ENCODE measurements at regions not wholly inside any gene's neighbourhood (a gene's known extent, or its start where the extent isn't known, plus 50 kb on each side); places are given as distances from the start of the nearest gene placed in this dataset.

- intact Hi-C loops (cut with DNase I; ENCODE audit: low total_unique reads) = no loop called here
Measured at GRCh38 chr17:73710095-73710592, 65.9 kb upstream of the SDK2 start.

GRCh38 chr17:73711184-73711583 lies 66.9 kb upstream of the SDK2 start:
- H3K4me3 ChIP-seq (ENCODE audit: low read depth, poor library complexity, severe bottlenecking) = no peak overlapping the region
- TF ChIP-seq CTCF (IDR thresholded peaks at IDR 0.05) = no peak
- no peak for TF ChIP-seq POLR2A (IDR thresholded peaks at IDR 0.05)
- WGBS, 2 donors = 68 to 78% methylated on average over 5 of the region's 5 CpGs
- DNase-seq (ENCODE audit: low spot score in 2 of 2) = no peak
- intact Hi-C loops (cut with DNase I; ENCODE audit: low total_unique reads) = no loop called here

More at GRCh38 chr17:73710095-73710592, 65.9 kb upstream of the SDK2 start:
- peak in 1 of 2 donors; percentile 43 for DNase-seq (ENCODE audit: low spot score in 2 of 2)
- no peak overlapping the region for H3K4me3 ChIP-seq (ENCODE audit: low read depth, poor library complexity, severe bottlenecking)
- WGBS, 2 donors = 16 to 18% methylated on average over 15 of the region's 15 CpGs
- TF ChIP-seq POLR2A (IDR thresholded peaks at IDR 0.05) (no peak), CTCF (IDR thresholded peaks at IDR 0.05) (peak in 1 of 3 donors; percentile 35)

- no peak for TF ChIP-seq CTCF (IDR thresholded peaks at IDR 0.05)
- no peak for TF ChIP-seq POLR2A (IDR thresholded peaks at IDR 0.05)
- intact Hi-C loops (cut with DNase I; ENCODE audit: low total_unique reads) = no loop called here
- no peak overlapping the region for H3K4me3 ChIP-seq (ENCODE audit: low read depth, poor library complexity, severe bottlenecking)
- DNase-seq (ENCODE audit: low spot score in 2 of 2) = no peak
- WGBS, 2 donors = 75 to 77% methylated on average over 8 of the region's 8 CpGs
Measured at GRCh38 chr17:73711916-73712315, 67.7 kb upstream of the SDK2 start.

GRCh38 chr17:73713136-73713535 lies 68.9 kb upstream of the SDK2 start:
- WGBS, 2 donors = 33 to 45% methylated on average over 9 of the region's 9 CpGs
- no peak overlapping the region for H3K4me3 ChIP-seq (ENCODE audit: low read depth, poor library complexity, severe bottlenecking)
- DNase-seq (ENCODE audit: low spot score in 2 of 2) = no peak
- intact Hi-C loops (cut with DNase I; ENCODE audit: low total_unique reads) = no loop called here
- TF ChIP-seq CTCF (IDR thresholded peaks at IDR 0.05) (no peak), POLR2A (IDR thresholded peaks at IDR 0.05) (no peak)

GRCh38 chr17:73715769-73716168 lies 71.5 kb upstream of the SDK2 start:
- TF ChIP-seq CTCF (IDR thresholded peaks at IDR 0.05) = no peak
- no peak for TF ChIP-seq POLR2A (IDR thresholded peaks at IDR 0.05)
- DNase-seq (ENCODE audit: low spot score in 2 of 2) = no peak
- H3K4me3 ChIP-seq (ENCODE audit: low read depth, poor library complexity, severe bottlenecking) = no peak overlapping the region
- intact Hi-C loops (cut with DNase I; ENCODE audit: low total_unique reads) = no loop called here
- WGBS, 2 donors = 65 to 66% methylated on average over 10 of the region's 10 CpGs

- DNase-seq (ENCODE audit: low spot score in 2 of 2) = no peak
- TF ChIP-seq POLR2A (IDR thresholded peaks at IDR 0.05) = no peak
- TF ChIP-seq CTCF (IDR thresholded peaks at IDR 0.05) = no peak
- no peak overlapping the region for H3K4me3 ChIP-seq (ENCODE audit: low read depth, poor library complexity, severe bottlenecking)
- 79 to 83% methylated on average over 5 of the region's 5 CpGs for WGBS, 2 donors
- intact Hi-C loops (cut with DNase I; ENCODE audit: low total_unique reads) = no loop called here
Measured at GRCh38 chr17:73717690-73718089, 73.4 kb upstream of the SDK2 start.

All from lower leg skin (tissue), 4 donors.